Vagina (tissue), 2 donors: ENCODE measurements at regions not wholly inside any gene's neighbourhood (a gene's known extent, or its start where the extent isn't known, plus 50 kb on each side); places are given as distances from the start of the nearest gene placed in this dataset.

ENCODE experiments used
- DNase-seq, 2 donors: peaks; one replicate each; pipeline ENCODE4 v3.0.0-alpha.2; 2017; ENCODE audit errors: extremely low spot score in 2 of 2
- H3K27ac ChIP-seq: fragments of 200-600 bp; sonication (generic); one replicate; pipeline ENCODE4 v1.5.1; 2019
- H3K27me3 ChIP-seq: fragments of 200-600 bp; sonication (generic); one replicate; pipeline ENCODE4 v1.5.1; 2019
- H3K36me3 ChIP-seq, 2 donors: fragments of 200-600 bp; sonication (generic); one replicate each; pipeline ENCODE4 v1.5.1; 2017 to 2019
- H3K4me1 ChIP-seq: fragments of 200-600 bp; sonication (generic); one replicate; pipeline ENCODE4 v1.5.1; 2019
- H3K4me3 ChIP-seq, 2 donors: fragments of 200-600 bp; sonication (generic); 1 replicate in 1 of 2; 2 replicates in 1 of 2; pipeline ENCODE4 v1.5.1; 2016 to 2019
- H3K9me3 ChIP-seq: fragments of 200-600 bp; sonication (generic); one replicate; pipeline ENCODE4 v1.5.1; 2019
- POLR2A ChIP-seq, 2 donors: fragments of 450-650 bp; IDR thresholded peaks; one replicate each; pipeline ENCODE4 v1.6.1; 2017; ENCODE audit warnings: antibody characterized with exemption in 2 of 2, mild to moderate bottlenecking in 2 of 2, moderate library complexity in 2 of 2
- POLR2AphosphoS5 ChIP-seq, 2 donors: sonication (generic); formaldehyde crosslinking; IDR thresholded peaks; one replicate each; pipeline ENCODE4 v1.9.0; 2017; ENCODE audit warnings: antibody characterized with exemption in 2 of 2, mild to moderate bottlenecking in 2 of 2, low read depth in 1 of 2; ENCODE audit not compliant: insufficient read depth in 1 of 2
- intact Hi-C: fragments of 100-400 bp; cut with DNase I; formaldehyde crosslinking; loops from one replicate; pipeline ENCODE4 v1.15.1; 2023
- TF ChIP-seq, protein P1 (sequence below), 3 experiments: fragments of 450-650 bp in 2 of 3; fragments of 200-600 bp in 1 of 3; sonication (generic) in 1 of 3; IDR thresholded peaks; one replicate each; pipeline ENCODE4 v1.5.1; 2017 to 2019; ENCODE audit warnings: antibody characterized with exemption in 3 of 3, mild to moderate bottlenecking in 2 of 3, moderate library complexity in 2 of 3

DNA sequence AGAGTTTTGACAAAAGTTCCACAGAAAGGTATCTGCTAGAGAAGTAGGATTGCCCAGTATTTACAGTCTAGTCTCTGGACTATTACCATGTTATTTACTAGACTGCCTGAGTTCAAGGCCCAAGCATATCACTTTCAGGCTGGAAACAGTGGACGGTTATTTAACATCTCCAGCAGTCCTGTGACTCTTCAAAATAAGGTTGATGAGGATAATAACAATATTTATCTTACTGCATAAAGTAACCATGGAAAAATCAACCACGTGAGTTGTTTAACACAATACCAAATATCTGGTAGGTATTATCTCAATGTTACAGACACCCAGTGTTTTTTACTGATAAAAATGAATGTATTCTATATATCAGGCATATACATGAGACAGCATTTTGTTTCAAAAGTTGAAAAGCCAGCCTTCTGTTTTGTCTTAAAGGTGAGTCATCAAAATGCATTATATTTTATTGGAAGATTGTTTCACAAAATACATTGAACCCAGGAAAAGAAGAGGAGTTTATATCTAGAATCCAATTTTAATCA, 535.8 kb downstream of the TBL1XR1 start:
- Histone ChIP-seq H3K36me3 (no peaks in the 10 kb centered on the region), H3K27me3 (no peaks in the 10 kb centered on the region), H3K4me3 (no peak overlapping the region), H3K9me3 (no peaks in the 10 kb centered on the region), H3K4me1 (no peaks in the 10 kb centered on the region), H3K27ac (no peak overlapping the region)
- DNase-seq = no peak
- intact Hi-C loops = no loop called here
- TF ChIP-seq, protein P1, sequence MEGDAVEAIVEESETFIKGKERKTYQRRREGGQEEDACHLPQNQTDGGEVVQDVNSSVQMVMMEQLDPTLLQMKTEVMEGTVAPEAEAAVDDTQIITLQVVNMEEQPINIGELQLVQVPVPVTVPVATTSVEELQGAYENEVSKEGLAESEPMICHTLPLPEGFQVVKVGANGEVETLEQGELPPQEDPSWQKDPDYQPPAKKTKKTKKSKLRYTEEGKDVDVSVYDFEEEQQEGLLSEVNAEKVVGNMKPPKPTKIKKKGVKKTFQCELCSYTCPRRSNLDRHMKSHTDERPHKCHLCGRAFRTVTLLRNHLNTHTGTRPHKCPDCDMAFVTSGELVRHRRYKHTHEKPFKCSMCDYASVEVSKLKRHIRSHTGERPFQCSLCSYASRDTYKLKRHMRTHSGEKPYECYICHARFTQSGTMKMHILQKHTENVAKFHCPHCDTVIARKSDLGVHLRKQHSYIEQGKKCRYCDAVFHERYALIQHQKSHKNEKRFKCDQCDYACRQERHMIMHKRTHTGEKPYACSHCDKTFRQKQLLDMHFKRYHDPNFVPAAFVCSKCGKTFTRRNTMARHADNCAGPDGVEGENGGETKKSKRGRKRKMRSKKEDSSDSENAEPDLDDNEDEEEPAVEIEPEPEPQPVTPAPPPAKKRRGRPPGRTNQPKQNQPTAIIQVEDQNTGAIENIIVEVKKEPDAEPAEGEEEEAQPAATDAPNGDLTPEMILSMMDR (IDR thresholded peaks at IDR 0.05) = no peak
- no peak for TF ChIP-seq POLR2A (IDR thresholded peaks at IDR 0.05)

DNA sequence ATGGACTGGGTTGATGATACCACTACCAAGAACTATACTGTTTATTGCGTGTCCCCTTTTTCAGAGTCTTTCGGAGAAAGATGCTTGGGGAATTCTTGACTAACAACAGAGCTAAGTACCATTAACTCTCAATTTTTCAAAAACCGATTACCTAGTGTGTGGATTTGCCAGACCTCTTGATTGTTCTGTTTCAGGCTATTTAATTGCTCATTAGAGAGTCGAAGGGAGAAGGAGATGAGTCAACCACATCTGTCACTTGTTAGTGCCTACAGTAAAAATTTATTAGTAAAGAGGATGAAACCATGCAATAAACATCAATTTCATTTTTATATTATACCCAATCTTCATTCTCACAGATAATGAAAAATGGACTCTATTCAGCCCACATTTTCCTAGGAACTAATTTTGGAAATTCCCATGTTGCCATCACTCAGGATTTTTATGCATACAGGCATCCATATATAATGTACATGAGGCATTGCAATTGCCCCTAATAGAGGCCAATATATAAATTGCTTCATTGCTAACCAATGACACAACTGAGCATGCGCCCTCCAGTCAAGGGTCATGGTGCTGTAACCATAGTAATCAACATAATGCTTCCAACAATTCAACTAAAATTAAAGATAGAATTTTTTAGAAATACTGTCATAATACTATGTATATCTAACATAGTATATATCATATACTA, 541.7 kb downstream of the TBL1XR1 start:
- H3K36me3 ChIP-seq = no peaks in the 10 kb centered on the region
- no peak for DNase-seq
- no peaks in the 10 kb centered on the region for H3K4me1 ChIP-seq
- H3K4me3 ChIP-seq = no peak overlapping the region
- TF ChIP-seq POLR2AphosphoS5 (IDR thresholded peaks at IDR 0.05; ENCODE audit: insufficient read depth in 1 of 2, low read depth in 1 of 2) = no peak
- no peak for TF ChIP-seq POLR2A (IDR thresholded peaks at IDR 0.05)
- TF ChIP-seq, protein P1 (IDR thresholded peaks at IDR 0.05) = no peak
- no peaks in the 10 kb centered on the region for H3K9me3 ChIP-seq
- H3K27me3 ChIP-seq = no peaks in the 10 kb centered on the region
- H3K27ac ChIP-seq = no peak overlapping the region
- intact Hi-C loops = no loop called here

DNA sequence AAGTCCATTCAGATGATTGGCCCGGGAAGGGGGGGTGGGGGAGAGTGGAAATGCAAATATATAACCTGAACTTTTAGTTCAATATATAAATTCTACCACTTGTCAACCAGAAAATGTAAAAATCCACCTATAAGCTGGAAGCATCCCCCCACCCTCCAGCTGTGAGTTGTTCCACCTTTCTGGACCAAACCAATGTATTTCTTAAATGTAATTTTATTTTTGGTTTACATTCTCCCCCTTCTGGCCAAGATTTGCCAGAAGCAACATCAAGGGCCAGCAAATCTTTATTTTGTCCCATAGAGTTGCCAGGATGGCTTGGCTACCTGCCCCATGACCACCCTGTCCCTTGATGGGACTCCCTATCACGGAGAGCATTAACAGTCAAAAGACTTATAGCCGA, 545.7 kb downstream of the TBL1XR1 start:
- Histone ChIP-seq H3K27ac (no peak overlapping the region), H3K9me3 (no peaks in the 10 kb centered on the region), H3K4me3 (no peak overlapping the region), H3K36me3 (no peaks in the 10 kb centered on the region), H3K4me1 (no peaks in the 10 kb centered on the region), H3K27me3 (no peaks in the 10 kb centered on the region)
- intact Hi-C loops = no loop called here
- TF ChIP-seq POLR2A (IDR thresholded peaks at IDR 0.05) (no peak), POLR2AphosphoS5 (IDR thresholded peaks at IDR 0.05; ENCODE audit: insufficient read depth in 1 of 2, low read depth in 1 of 2) (no peak)
- TF ChIP-seq, protein P1 (IDR thresholded peaks at IDR 0.05) = no peak
- no peak for DNase-seq

DNA sequence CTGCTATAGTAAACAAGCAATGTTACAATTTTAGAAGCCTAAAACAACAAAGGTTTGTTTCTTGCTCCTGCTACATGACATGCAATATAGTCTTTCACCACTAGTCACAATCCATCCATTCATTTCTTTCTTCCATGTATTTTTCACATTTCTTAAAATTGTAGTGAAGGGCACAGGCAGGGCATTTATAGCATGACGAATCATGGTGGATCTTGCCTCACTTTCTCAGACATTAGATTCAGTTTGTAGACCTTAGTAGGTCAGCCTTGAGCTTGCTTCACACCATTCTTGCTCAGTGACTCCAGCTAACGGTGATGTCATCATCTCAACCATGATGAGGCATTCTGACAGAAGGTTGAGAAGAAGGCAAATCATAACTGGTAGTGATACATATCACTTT, 546.8 kb downstream of the TBL1XR1 start:
- Histone ChIP-seq H3K4me1 (no peaks in the 10 kb centered on the region), H3K4me3 (no peak overlapping the region), H3K36me3 (no peaks in the 10 kb centered on the region), H3K9me3 (no peaks in the 10 kb centered on the region), H3K27me3 (no peaks in the 10 kb centered on the region), H3K27ac (no peak overlapping the region)
- no peak for TF ChIP-seq POLR2A (IDR thresholded peaks at IDR 0.05)
- TF ChIP-seq, protein P1 (IDR thresholded peaks at IDR 0.05) = no peak
- no peak for TF ChIP-seq POLR2AphosphoS5 (IDR thresholded peaks at IDR 0.05; ENCODE audit: insufficient read depth in 1 of 2, low read depth in 1 of 2)
- intact Hi-C loops = no loop called here
- DNase-seq = no peak

DNA sequence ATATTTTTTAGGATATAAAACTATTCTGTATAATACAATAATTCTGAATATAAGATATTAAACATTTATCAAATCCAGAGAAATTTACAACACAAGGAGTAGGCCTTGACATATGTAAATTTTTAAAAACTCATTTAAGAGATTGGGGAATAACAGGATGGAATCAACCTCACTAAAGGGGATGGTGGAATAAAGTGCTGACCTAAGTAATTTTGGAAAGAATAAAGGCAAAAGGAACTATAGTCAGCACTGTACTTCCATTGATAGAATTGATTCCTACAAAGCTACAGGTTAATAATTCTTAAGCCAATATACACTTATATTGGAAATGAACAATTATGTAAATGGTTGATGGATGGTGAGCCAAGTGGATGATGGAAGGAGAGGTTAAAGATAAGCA, 549.3 kb downstream of the TBL1XR1 start:
- Histone ChIP-seq H3K9me3 (no peaks in the 10 kb centered on the region), H3K27me3 (no peaks in the 10 kb centered on the region), H3K4me1 (no peaks in the 10 kb centered on the region), H3K4me3 (no peak overlapping the region), H3K27ac (no peak overlapping the region), H3K36me3 (no peaks in the 10 kb centered on the region)
- no peak for DNase-seq
- TF ChIP-seq POLR2AphosphoS5 (IDR thresholded peaks at IDR 0.05; ENCODE audit: insufficient read depth in 1 of 2, low read depth in 1 of 2) (no peak), POLR2A (IDR thresholded peaks at IDR 0.05) (no peak)
- TF ChIP-seq, protein P1 (IDR thresholded peaks at IDR 0.05) = no peak
- intact Hi-C loops = no loop called here
